HL-60 (cell line): ENCODE measurements at regions not wholly inside any gene's neighbourhood (a gene's known extent, or its start where the extent isn't known, plus 50 kb on each side); places are given as distances from the start of the nearest gene placed in this dataset.

Experiments used
- GABPA ChIP-seq: IDR thresholded peaks from 2 replicates; pipeline ENCODE4 v1.6.1; 2012; ENCODE audit warnings: low read depth
- REST ChIP-seq: IDR thresholded peaks from 2 replicates; pipeline ENCODE4 v1.6.1; 2012; ENCODE audit warnings: low read depth; ENCODE audit not compliant: insufficient replicate concordance

GRCh38 chr1:76754730-76755129 is 112.5 kb upstream of the ST6GALNAC5 start:
- TF ChIP-seq REST (no peak), GABPA (no peak)
